BE2C (cell line): ENCODE measurements at regions not wholly inside any gene's neighbourhood (a gene's known extent, or its start where the extent isn't known, plus 50 kb on each side); places are given as distances from the start of the nearest gene placed in this dataset.

Experiments
- DNase-seq: peaks from one replicate; pipeline ENCODE4 v3.0.0-alpha.2; 2020
- H3K27me3 ChIP-seq: fragments of 250-450 bp; sonication (Bioruptor Pico); 2 replicates; pipeline ENCODE4 v1.5.1; 2020; ENCODE audit warnings: mild to moderate bottlenecking
- H3K36me3 ChIP-seq: fragments of 250-450 bp; sonication (Bioruptor Pico); 2 replicates; pipeline ENCODE4 v1.5.1; 2020; ENCODE audit warnings: mild to moderate bottlenecking
- H3K4me1 ChIP-seq: fragments of 250-450 bp; sonication (Bioruptor Pico); 2 replicates; pipeline ENCODE4 v1.5.1; 2020
- H3K4me3 ChIP-seq: 2 replicates; pipeline ENCODE4 v1.5.1; 2011; ENCODE audit warnings: low read depth, low read length
- H3K9me3 ChIP-seq: fragments of 250-450 bp; sonication (Bioruptor Pico); 2 replicates; pipeline ENCODE4 v1.5.1; 2020
- TF ChIP-seq, protein P1 (sequence below): IDR thresholded peaks from 2 replicates; pipeline ENCODE4 v1.5.1; 2012; ENCODE audit warnings: mild to moderate bottlenecking, low read depth, low read length

DNA sequence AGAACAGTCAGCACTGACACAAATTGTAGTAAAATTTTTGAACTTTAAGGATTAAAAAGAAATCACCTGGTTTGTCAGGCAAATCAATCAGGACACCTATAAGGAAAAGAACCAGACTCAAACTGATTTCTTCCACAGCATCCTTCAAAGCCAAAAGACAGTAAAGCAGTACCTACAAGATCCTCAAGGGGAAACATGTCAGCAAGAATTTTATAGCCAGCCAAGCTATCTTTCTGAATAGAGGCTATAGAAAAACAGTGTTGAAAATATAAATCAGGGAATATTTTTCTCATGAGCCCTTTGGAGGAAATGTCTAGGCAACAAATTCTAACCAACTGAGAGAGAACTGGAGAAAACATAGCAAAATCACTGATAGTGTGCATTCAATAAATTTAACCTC is 301.4 kb upstream of the UBE2E2 start:
- H3K27me3 ChIP-seq: no peaks in the 10 kb centered on the region
- TF ChIP-seq, protein P1, sequence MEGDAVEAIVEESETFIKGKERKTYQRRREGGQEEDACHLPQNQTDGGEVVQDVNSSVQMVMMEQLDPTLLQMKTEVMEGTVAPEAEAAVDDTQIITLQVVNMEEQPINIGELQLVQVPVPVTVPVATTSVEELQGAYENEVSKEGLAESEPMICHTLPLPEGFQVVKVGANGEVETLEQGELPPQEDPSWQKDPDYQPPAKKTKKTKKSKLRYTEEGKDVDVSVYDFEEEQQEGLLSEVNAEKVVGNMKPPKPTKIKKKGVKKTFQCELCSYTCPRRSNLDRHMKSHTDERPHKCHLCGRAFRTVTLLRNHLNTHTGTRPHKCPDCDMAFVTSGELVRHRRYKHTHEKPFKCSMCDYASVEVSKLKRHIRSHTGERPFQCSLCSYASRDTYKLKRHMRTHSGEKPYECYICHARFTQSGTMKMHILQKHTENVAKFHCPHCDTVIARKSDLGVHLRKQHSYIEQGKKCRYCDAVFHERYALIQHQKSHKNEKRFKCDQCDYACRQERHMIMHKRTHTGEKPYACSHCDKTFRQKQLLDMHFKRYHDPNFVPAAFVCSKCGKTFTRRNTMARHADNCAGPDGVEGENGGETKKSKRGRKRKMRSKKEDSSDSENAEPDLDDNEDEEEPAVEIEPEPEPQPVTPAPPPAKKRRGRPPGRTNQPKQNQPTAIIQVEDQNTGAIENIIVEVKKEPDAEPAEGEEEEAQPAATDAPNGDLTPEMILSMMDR: no peak
- no peak for DNase-seq

DNA sequence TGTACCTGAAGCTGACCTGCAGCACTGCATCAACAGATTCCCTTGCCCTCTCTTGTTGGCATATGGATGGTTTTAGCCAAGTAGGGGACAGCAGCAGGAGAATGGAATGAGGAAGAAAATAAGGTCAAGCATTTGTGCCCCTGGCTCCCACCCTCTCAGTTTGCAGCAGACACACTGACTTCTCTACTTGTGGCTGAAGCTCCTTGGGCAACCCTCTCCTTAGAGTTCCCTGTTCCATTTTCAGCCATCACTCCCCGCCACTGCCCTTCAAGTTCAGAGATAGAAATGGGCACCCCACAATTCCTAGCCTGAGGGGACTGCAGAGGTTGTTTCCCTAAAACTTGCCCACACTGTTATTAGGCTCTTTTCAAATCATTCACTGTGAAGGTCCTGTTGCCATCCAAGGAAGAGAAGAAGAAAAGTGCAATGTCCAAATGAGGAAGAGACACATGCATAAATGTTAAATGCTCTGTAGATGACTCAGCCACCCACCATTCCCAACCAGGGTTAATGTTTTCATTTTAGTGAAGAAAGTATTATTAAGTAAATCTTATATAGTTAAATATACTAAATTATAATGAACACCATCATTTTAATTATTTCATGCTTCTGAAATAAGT is 295.9 kb upstream of the UBE2E2 start:
- H3K27me3 ChIP-seq: no peaks in the 10 kb centered on the region
- no peaks in the 10 kb centered on the region for H3K9me3 ChIP-seq
- TF ChIP-seq, protein P1: no peak
- H3K4me1 ChIP-seq: no peaks in the 10 kb centered on the region
- H3K4me3 ChIP-seq: no peak overlapping the region
- no peak for DNase-seq
- no peaks in the 10 kb centered on the region for H3K36me3 ChIP-seq

More for the DNA sequence above, 301.4 kb upstream of the UBE2E2 start:
- no peak overlapping the region for H3K4me3 ChIP-seq
- no peaks in the 10 kb centered on the region for H3K9me3 ChIP-seq
- H3K4me1 ChIP-seq: no peaks in the 10 kb centered on the region
- H3K36me3 ChIP-seq: no peaks in the 10 kb centered on the region

DNA sequence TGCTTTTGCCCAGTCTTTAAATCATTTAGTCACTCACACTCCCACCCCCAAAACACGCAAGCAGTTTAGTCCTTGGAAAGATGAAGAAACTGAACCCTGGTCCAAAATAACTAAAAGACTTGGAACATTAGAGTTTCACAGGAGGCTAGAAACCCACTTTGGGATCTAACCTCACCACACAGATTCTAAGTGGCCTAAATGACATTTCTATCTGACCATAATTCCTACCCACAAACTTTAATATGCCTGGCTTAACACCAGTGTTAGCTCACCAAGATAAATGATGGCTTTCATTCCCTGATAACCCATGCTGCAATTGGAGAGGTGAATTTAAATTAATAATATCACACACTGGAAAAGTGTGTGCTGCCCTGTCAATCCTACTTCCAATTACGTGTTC is 295.3 kb upstream of the UBE2E2 start:
- DNase-seq: no peak
- Histone ChIP-seq H3K4me1 (no peaks in the 10 kb centered on the region), H3K9me3 (no peaks in the 10 kb centered on the region), H3K4me3 (no peak overlapping the region), H3K36me3 (no peaks in the 10 kb centered on the region), H3K27me3 (no peaks in the 10 kb centered on the region)
- TF ChIP-seq, protein P1: no peak

DNA sequence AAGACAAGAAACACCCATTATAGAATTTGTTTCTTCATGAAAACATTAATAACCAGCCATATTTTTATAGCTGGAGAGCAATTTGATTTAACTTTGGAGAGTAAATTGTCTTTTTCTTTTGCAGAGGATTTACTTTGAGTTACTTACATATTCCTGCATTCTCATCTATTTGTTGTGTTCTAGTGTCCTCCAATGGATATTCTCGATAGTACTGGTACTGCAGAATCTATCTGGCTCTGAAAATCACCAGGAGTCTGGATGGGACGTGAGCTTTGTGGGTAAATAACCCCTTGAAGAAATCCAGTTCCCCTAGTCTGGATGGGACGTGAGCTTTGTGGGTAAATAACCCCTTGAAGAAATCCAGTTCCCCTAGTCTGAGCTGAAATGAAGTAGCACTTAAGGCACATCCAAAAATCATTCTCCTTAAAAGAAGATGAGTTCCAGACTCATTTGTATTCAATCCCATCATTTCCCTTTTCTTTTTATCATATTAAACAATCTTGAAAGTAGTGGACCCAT is 294.1 kb upstream of the UBE2E2 start:
- H3K4me3 ChIP-seq: no peak overlapping the region
- H3K4me1 ChIP-seq: no peaks in the 10 kb centered on the region
- no peak for DNase-seq
- TF ChIP-seq, protein P1: no peak
- H3K9me3 ChIP-seq: no peaks in the 10 kb centered on the region
- H3K27me3 ChIP-seq: no peaks in the 10 kb centered on the region
- H3K36me3 ChIP-seq: no peaks in the 10 kb centered on the region

DNA sequence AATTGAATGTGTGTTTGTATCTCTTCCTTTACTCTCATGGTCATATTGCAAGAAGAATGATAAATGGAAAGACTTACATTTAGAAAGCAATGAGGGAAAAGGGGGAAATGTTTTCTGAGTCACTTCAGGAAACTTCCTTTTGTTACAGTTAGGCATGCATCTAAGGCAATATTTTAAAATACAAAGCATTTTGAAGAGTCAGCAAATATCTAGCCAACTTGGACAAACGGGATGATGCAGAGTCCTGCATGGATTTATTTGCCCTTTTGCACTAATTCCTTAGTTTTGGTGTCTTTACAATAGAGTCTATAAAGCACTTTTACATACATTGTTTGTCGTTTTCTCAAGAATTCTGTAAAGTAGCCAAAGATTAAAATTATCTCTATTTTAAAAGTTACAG is 286.2 kb upstream of the UBE2E2 start:
- Histone ChIP-seq H3K4me3 (no peak overlapping the region), H3K27me3 (no peaks in the 10 kb centered on the region), H3K4me1 (no peaks in the 10 kb centered on the region), H3K36me3 (no peaks in the 10 kb centered on the region), H3K9me3 (no peaks in the 10 kb centered on the region)
- DNase-seq: no peak
- TF ChIP-seq, protein P1: no peak

DNA sequence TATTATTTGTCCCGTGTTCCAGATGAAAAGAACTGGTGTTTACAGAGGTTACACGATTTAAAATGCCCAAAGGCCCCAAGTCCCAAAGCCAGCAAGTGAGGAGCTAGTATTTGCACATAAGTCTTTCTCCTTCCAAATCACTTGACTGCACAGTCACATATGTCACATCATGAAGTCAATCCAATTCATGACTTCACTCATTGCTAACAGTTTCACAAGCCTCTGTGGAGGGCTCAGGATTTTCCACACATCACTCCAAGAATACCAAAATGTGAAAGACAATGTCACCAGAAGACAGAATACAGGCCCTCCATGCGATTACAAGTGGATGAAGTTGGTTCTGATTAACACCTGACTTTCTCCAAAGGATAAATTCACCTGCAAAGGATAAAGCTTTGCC is 283.1 kb upstream of the UBE2E2 start:
- DNase-seq: no peak
- H3K4me3 ChIP-seq: no peak overlapping the region
- no peaks in the 10 kb centered on the region for H3K9me3 ChIP-seq
- no peaks in the 10 kb centered on the region for H3K36me3 ChIP-seq
- H3K27me3 ChIP-seq: no peaks in the 10 kb centered on the region
- TF ChIP-seq, protein P1: no peak
- no peaks in the 10 kb centered on the region for H3K4me1 ChIP-seq
